Caco-2 (cell line): ENCODE measurements at regions not wholly inside any gene's neighbourhood (a gene's known extent, or its start where the extent isn't known, plus 50 kb on each side); places are given as distances from the start of the nearest gene placed in this dataset.

Source experiments
- BruUV-seq: library from RNA; stranded (reverse); fragments of 400-500 nt; replicated peaks from 2 replicates; lab custom pipeline; 2021; lab: Mats Ljungman, UMichigan
- CTCF ChIA-PET: fragments of 300-600 bp; sonication (Branson Sonifier 250); formaldehyde crosslinking; loops from one replicate; lab custom pipeline; 2022; ENCODE audit warnings: antibody characterized with exemption; lab: Charles Lee
- POLR2A ChIA-PET: fragments of 300-600 bp; sonication (Branson Sonifier 250); formaldehyde crosslinking; loops from one replicate; lab custom pipeline; 2022; ENCODE audit warnings: antibody characterized with exemption; lab: Charles Lee
- DNase-seq, 2 experiments: peaks; one replicate each; pipeline versions ENCODE4 v3.0.0 to v3.0.0-alpha.2; 2020 to 2022
- H3K27me3 ChIP-seq: replicated peaks from 2 replicates; pipeline ENCODE4 v1.6.0; 2011; ENCODE audit warnings: low read length; ENCODE audit not compliant: control insufficient read depth, insufficient read depth
- H3K36me3 ChIP-seq: 2 replicates; pipeline ENCODE4 v1.5.1; 2011; ENCODE audit warnings: low read length; ENCODE audit not compliant: control insufficient read depth, insufficient read depth
- H3K4me1 ChIP-seq: fragments of 250-450 bp; sonication (Bioruptor Pico); 2 replicates; pipeline ENCODE4 v1.5.1; 2020; ENCODE audit warnings: mild to moderate bottlenecking
- H3K4me3 ChIP-seq: 2 replicates; pipeline ENCODE4 v1.5.1; 2011; ENCODE audit warnings: low read depth, mild to moderate bottlenecking, control low read depth, low read length
- H3K9me3 ChIP-seq: fragments of 250-450 bp; sonication (Bioruptor Pico); 2 replicates; pipeline ENCODE4 v1.5.1; 2020; ENCODE audit warnings: mild to moderate bottlenecking, moderate library complexity
- H3K27ac Mint-ChIP-seq: one replicate; pipeline ENCODE4 v1.8.0; 2022; ENCODE audit warnings: mixed read lengths; ENCODE audit not compliant: unreplicated experiment
- H3K27me3 Mint-ChIP-seq: one replicate; pipeline ENCODE4 v1.8.0; 2022; ENCODE audit warnings: mixed read lengths; ENCODE audit not compliant: insufficient read depth, unreplicated experiment
- H3K36me3 Mint-ChIP-seq: one replicate; pipeline ENCODE4 v1.8.0; 2022; ENCODE audit warnings: mild to moderate bottlenecking, mixed read lengths; ENCODE audit not compliant: insufficient read depth, unreplicated experiment
- H3K4me1 Mint-ChIP-seq: one replicate; pipeline ENCODE4 v1.8.0; 2022; ENCODE audit warnings: low read depth, mixed read lengths; ENCODE audit not compliant: unreplicated experiment
- H3K4me3 Mint-ChIP-seq: one replicate; pipeline ENCODE4 v1.8.0; 2022; ENCODE audit warnings: mild to moderate bottlenecking, moderate library complexity, mixed read lengths; ENCODE audit not compliant: unreplicated experiment
- H3K9me3 Mint-ChIP-seq: one replicate; pipeline ENCODE4 v1.8.0; 2022; ENCODE audit warnings: mixed read lengths; ENCODE audit not compliant: unreplicated experiment
- intact Hi-C: fragments of 100-400 bp; cut with micrococcal nuclease; formaldehyde crosslinking; loops from one replicate; pipeline ENCODE4 v1.10.0; 2022; ENCODE audit not compliant: unreplicated experiment
- TF ChIP-seq, protein P1 (sequence below), 2 experiments: fragments of 200-600 bp in 1 of 2; IDR thresholded peaks; 1 replicate in 1 of 2; 2 replicates in 1 of 2; pipeline versions ENCODE4 v1.5.1 to v1.8.0; 2011 to 2022; ENCODE audit warnings: antibody characterized with exemption in 1 of 2, control low read depth in 1 of 2, inconsistent platforms in 1 of 2, low read depth in 1 of 2, low read length in 1 of 2, mild to moderate bottlenecking in 1 of 2, moderate library complexity in 1 of 2; ENCODE audit not compliant: insufficient read depth in 1 of 2, severe bottlenecking in 1 of 2, unreplicated experiment in 1 of 2

DNA sequence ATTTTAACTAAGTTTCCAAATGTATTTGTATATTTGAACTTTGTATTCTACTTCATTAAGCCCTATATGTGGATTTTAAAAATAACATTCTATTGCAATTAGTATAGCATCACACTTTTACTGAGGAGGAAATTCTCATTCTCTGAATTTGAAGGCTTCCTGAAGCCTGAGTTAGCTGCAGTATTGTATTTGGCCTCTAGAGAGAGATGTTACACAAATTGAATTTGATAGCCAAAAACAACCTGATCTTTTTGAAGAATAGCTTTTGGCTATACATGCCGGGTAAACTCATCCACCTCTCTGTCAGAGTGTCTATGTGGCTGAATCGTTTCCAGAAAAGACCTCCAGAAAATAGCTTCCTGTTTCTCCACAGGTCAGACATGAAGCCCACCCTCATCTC is 316.5 kb upstream of the OR4E1 start:
- ChIA-PET POLR2A (no interaction called here), CTCF (interaction anchor here (1.0 to 1.4 kb wide), 4 partner anchors 12 to 237 kb away, joined by 3 to 7 read pairs (median 4); no protein-coding TSS in a partner anchor)
- Histone ChIP-seq H3K4me3 (no peak overlapping the region), H3K36me3 (no peaks in the 10 kb centered on the region), H3K4me1 (no peaks in the 10 kb centered on the region), H3K27me3 (no peaks in the 10 kb centered on the region), H3K9me3 (no peaks in the 10 kb centered on the region)
- Mint-ChIP-seq H3K4me1 (no peaks in the 10 kb centered on the region), H3K27me3 (peaks cover 20% of the 10 kb centered on the region), H3K27ac (no peak overlapping the region), H3K9me3 (no peaks in the 10 kb centered on the region), H3K4me3 (no peak overlapping the region), H3K36me3 (no peaks in the 10 kb centered on the region)
- intact Hi-C loops: no loop called here
- DNase-seq: no peak
- TF ChIP-seq, protein P1, sequence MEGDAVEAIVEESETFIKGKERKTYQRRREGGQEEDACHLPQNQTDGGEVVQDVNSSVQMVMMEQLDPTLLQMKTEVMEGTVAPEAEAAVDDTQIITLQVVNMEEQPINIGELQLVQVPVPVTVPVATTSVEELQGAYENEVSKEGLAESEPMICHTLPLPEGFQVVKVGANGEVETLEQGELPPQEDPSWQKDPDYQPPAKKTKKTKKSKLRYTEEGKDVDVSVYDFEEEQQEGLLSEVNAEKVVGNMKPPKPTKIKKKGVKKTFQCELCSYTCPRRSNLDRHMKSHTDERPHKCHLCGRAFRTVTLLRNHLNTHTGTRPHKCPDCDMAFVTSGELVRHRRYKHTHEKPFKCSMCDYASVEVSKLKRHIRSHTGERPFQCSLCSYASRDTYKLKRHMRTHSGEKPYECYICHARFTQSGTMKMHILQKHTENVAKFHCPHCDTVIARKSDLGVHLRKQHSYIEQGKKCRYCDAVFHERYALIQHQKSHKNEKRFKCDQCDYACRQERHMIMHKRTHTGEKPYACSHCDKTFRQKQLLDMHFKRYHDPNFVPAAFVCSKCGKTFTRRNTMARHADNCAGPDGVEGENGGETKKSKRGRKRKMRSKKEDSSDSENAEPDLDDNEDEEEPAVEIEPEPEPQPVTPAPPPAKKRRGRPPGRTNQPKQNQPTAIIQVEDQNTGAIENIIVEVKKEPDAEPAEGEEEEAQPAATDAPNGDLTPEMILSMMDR (IDR thresholded peaks at IDR 0.05; ENCODE audit: insufficient read depth in 1 of 2, low read depth in 1 of 2, low read length in 1 of 2, severe bottlenecking in 1 of 2, unreplicated experiment in 1 of 2): peak; percentile 52 to 58
- BruUV-seq: no TSS peak

DNA sequence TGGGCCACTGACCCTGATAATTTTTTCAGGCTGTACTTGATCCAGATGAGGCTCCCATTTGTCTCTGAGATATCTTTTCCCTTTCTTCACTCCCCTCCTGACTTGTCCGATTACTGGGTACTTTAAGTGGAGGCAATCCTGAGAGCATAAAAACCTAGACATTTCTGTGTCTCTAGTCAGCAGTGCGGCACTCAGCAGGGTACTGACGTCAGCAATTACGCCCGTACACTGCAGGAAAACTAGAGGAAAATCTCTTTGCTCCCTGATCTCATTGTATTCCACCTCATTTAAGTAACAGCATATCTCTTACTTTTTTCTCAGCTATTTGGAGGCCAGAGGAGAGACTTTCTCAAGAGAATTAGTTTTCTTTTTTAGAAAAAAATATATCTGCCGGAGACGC is 315.5 kb upstream of the OR4E1 start:
- CTCF ChIA-PET: interaction anchor here (0.6 to 0.9 kb wide), 2 partner anchors 11 to 111 kb away, joined by 3 read pairs; no protein-coding TSS in a partner anchor

DNA sequence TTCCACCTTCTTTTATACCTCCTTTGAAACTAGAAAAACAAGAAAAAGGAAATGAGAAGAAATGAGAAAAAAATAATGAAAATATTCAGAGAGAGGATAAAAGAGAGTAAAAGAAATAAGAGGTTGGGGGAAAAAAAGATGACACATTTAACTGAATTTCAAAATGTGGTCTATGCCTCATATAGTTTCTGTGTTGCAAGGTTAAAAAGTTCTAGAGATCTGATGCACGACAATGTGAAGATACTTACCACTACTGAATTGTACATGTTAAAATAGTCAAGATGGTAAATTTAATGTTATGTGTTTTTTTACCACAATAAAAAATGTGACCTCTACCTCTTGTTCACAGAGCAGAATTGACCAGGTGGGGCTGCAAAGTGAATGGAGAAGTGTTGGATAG is 314.8 kb upstream of the OR4E1 start:
- Histone ChIP-seq H3K27me3 (no peaks in the 10 kb centered on the region), H3K36me3 (no peaks in the 10 kb centered on the region), H3K4me1 (no peaks in the 10 kb centered on the region), H3K4me3 (no peak overlapping the region), H3K9me3 (no peaks in the 10 kb centered on the region)
- H3K27me3 Mint-ChIP-seq: peaks cover 23% of the 10 kb centered on the region
- no peak overlapping the region for H3K4me3 Mint-ChIP-seq
- POLR2A ChIA-PET: no interaction called here
- CTCF ChIA-PET: interaction anchor here (0.9 to 1.2 kb wide), 4 partner anchors 9 to 70 kb away, joined by 3 to 9 read pairs (median 4); no protein-coding TSS in a partner anchor
- TF ChIP-seq, protein P1 (IDR thresholded peaks at IDR 0.05; ENCODE audit: insufficient read depth in 1 of 2, low read depth in 1 of 2, low read length in 1 of 2, severe bottlenecking in 1 of 2, unreplicated experiment in 1 of 2): no peak
- BruUV-seq: no TSS peak
- no peak overlapping the region for H3K27ac Mint-ChIP-seq
- DNase-seq: no peak
- H3K9me3 Mint-ChIP-seq: no peaks in the 10 kb centered on the region
- no peaks in the 10 kb centered on the region for H3K36me3 Mint-ChIP-seq
- no peaks in the 10 kb centered on the region for H3K4me1 Mint-ChIP-seq
- intact Hi-C loops: no loop called here

More for the DNA sequence above, 315.5 kb upstream of the OR4E1 start:
- peaks cover 23% of the 10 kb centered on the region for H3K27me3 Mint-ChIP-seq
- BruUV-seq: no TSS peak
- no peaks in the 10 kb centered on the region for H3K4me1 ChIP-seq
- H3K36me3 ChIP-seq: no peaks in the 10 kb centered on the region
- POLR2A ChIA-PET: no interaction called here
- no peaks in the 10 kb centered on the region for H3K4me1 Mint-ChIP-seq
- TF ChIP-seq, protein P1 (IDR thresholded peaks at IDR 0.05; ENCODE audit: insufficient read depth in 1 of 2, low read depth in 1 of 2, low read length in 1 of 2, severe bottlenecking in 1 of 2, unreplicated experiment in 1 of 2): no peak
- no peak overlapping the region for H3K4me3 ChIP-seq
- no peak overlapping the region for H3K27ac Mint-ChIP-seq
- no peaks in the 10 kb centered on the region for H3K27me3 ChIP-seq
- H3K9me3 ChIP-seq: no peaks in the 10 kb centered on the region
- no peak for DNase-seq
- no peak overlapping the region for H3K4me3 Mint-ChIP-seq
- intact Hi-C loops: no loop called here
- no peaks in the 10 kb centered on the region for H3K36me3 Mint-ChIP-seq
- H3K9me3 Mint-ChIP-seq: no peaks in the 10 kb centered on the region
